CD4-positive, alpha-beta T cell (primary cell): ENCODE measurements at regions not wholly inside any gene's neighbourhood (a gene's known extent, or its start where the extent isn't known, plus 50 kb on each side); places are given as distances from the start of the nearest gene placed in this dataset.

Experiments used
- ATAC-seq: fragments of 200-7000 bp; cut with Tn5 transposase; one replicate; pipeline ENCODE4 v1.10.0; 2022; ENCODE audit warnings: mild to moderate bottlenecking; ENCODE audit not compliant: poor library complexity
- CTCF ChIA-PET: fragments of 350-600 bp; sonication (Branson Sonifier 250); formaldehyde crosslinking; loops from one replicate; lab custom pipeline; 2021; ENCODE audit warnings: antibody characterized with exemption, inconsistent platforms; lab: Charles Lee
- POLR2A ChIA-PET: fragments of 350-600 bp; sonication (Branson Sonifier 250); formaldehyde crosslinking; loops from one replicate; lab custom pipeline; 2021; ENCODE audit warnings: antibody characterized with exemption, inconsistent platforms; lab: Charles Lee
- DNase-seq, 14 experiments: peaks; one replicate each; pipeline ENCODE4 v3.0.0-alpha.2; 2013 to 2020; ENCODE audit warnings: mixed read lengths in 2 of 14
- H3K27ac ChIP-seq, 2 donors: one replicate each; pipeline versions ENCODE4 v1.5.1 to v1.7.0; 2013; ENCODE audit warnings: low read length in 2 of 2, low read depth in 1 of 2, mild to moderate bottlenecking in 1 of 2
- H3K27me3 ChIP-seq, 2 experiments: 1 replicate in 1 of 2; 2 replicates in 1 of 2; pipeline versions ENCODE4 v1.6.1 to v1.7.0; 2013; ENCODE audit warnings: low read length in 2 of 2, control low read depth in 1 of 2, mild to moderate bottlenecking in 1 of 2, moderate library complexity in 1 of 2; ENCODE audit not compliant: insufficient read depth in 2 of 2, control insufficient read depth in 1 of 2
- H3K36me3 ChIP-seq: one replicate; pipeline ENCODE4 v1.6.1; 2013; ENCODE audit warnings: low read length, control low read depth; ENCODE audit not compliant: insufficient read depth
- H3K4me1 ChIP-seq: one replicate; pipeline ENCODE4 v1.6.1; 2013; ENCODE audit warnings: low read length, control low read depth; ENCODE audit not compliant: insufficient read depth
- H3K4me3 ChIP-seq: one replicate; pipeline ENCODE4 v1.5.1; 2013; ENCODE audit warnings: mild to moderate bottlenecking, low read length, moderate library complexity
- H3K9me3 ChIP-seq, 2 experiments: 1 replicate in 1 of 2; 2 replicates in 1 of 2; pipeline versions ENCODE4 v1.6.1 to v1.7.0; 2013; ENCODE audit warnings: low read length in 2 of 2, mild to moderate bottlenecking in 2 of 2, control low read depth in 1 of 2, moderate library complexity in 1 of 2; ENCODE audit not compliant: control insufficient read depth in 1 of 2, insufficient read depth in 1 of 2
- H3K27ac Mint-ChIP-seq: one replicate; pipeline ENCODE4 v1.8.0; 2020; ENCODE audit warnings: mixed read lengths
- H3K27me3 Mint-ChIP-seq: one replicate; pipeline ENCODE4 v1.8.0; 2021; ENCODE audit warnings: mixed read lengths
- H3K36me3 Mint-ChIP-seq: one replicate; pipeline ENCODE4 v1.8.0; 2021; ENCODE audit warnings: low read depth, mixed read lengths
- H3K4me1 Mint-ChIP-seq: one replicate; pipeline ENCODE4 v1.8.0; 2021; ENCODE audit warnings: low read depth, mixed read lengths
- H3K4me3 Mint-ChIP-seq: one replicate; pipeline ENCODE4 v1.8.0; 2020; ENCODE audit warnings: mild to moderate bottlenecking, mixed read lengths
- H3K9me3 Mint-ChIP-seq: one replicate; pipeline ENCODE4 v1.8.0; 2020; ENCODE audit warnings: mixed read lengths
- CTCF ChIP-seq: fragments of 200-600 bp; IDR thresholded peaks from one replicate; pipeline ENCODE4 v1.8.0; 2022; ENCODE audit warnings: antibody characterized with exemption, mild to moderate bottlenecking
- intact Hi-C, 2 experiments: fragments of 100-400 bp; cut with DNase I in 1 of 2; cut with micrococcal nuclease in 1 of 2; formaldehyde crosslinking; loops; one replicate each; pipeline versions ENCODE4 v1.15.1 to v1.9.0; 2023 to 2025; cut with DNase I, micrococcal nuclease

- Mint-ChIP-seq H3K27ac (no peak overlapping the region), H3K4me3 (no peak overlapping the region), H3K36me3 (no peaks in the 10 kb centered on the region), H3K9me3 (peaks cover 4% of the 10 kb centered on the region), H3K27me3 (no peaks in the 10 kb centered on the region), H3K4me1 (no peaks in the 10 kb centered on the region)
- ATAC-seq = no peak
- DNase-seq = no peak
- intact Hi-C loops = no loop called here
- Histone ChIP-seq H3K4me3 (no peak overlapping the region), H3K36me3 (no peaks in the 10 kb centered on the region), H3K27me3 (no peaks in the 10 kb centered on the region), H3K4me1 (no peaks in the 10 kb centered on the region), H3K27ac (no peak overlapping the region), H3K9me3 (no peaks in the 10 kb centered on the region)
- ChIA-PET POLR2A (no interaction called here), CTCF (no interaction called here)
- TF ChIP-seq CTCF = no peak
Measured at GRCh38 chr5:144960296-144960695, 789.6 kb downstream of the KCTD16 start.

DNA sequence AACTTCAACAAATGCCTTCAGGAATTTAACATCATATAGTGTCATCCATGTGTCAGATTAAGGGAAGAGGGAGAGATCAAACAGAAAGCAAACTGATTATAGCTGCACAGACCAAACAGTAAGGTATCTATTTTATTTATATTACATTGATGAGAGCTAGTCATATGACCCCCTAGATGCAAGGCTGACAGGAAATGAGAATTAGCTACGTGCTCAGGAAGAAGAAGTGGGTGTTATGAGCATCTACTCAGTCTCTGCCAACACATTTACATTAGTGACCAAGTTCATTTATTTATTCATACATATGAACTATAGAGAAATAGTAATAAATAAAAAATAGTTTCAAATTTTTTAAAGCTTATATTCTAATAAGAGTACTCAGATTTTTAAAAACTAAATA is 787.3 kb downstream of the KCTD16 start:
- Mint-ChIP-seq H3K9me3 (peaks cover 7% of the 10 kb centered on the region), H3K4me1 (no peaks in the 10 kb centered on the region), H3K27ac (no peak overlapping the region), H3K36me3 (no peaks in the 10 kb centered on the region), H3K27me3 (no peaks in the 10 kb centered on the region), H3K4me3 (no peak overlapping the region)
- no peaks in the 10 kb centered on the region for H3K27me3 ChIP-seq
- POLR2A ChIA-PET = no interaction called here
- ATAC-seq (no peak), DNase-seq (no peak)
- intact Hi-C loops = no loop called here
- CTCF ChIA-PET = no interaction called here
- H3K27ac ChIP-seq = no peak overlapping the region
- TF ChIP-seq CTCF = no peak
- H3K4me1 ChIP-seq = no peaks in the 10 kb centered on the region
- H3K9me3 ChIP-seq = no peaks in the 10 kb centered on the region
- no peak overlapping the region for H3K4me3 ChIP-seq
- H3K36me3 ChIP-seq = no peaks in the 10 kb centered on the region

GRCh38 chr5:144950996-144951395 is 780.3 kb downstream of the KCTD16 start:
- Histone ChIP-seq H3K9me3 (no peaks in the 10 kb centered on the region), H3K4me1 (no peaks in the 10 kb centered on the region), H3K27me3 (no peaks in the 10 kb centered on the region), H3K36me3 (no peaks in the 10 kb centered on the region), H3K27ac (no peak overlapping the region), H3K4me3 (no peak overlapping the region)
- Mint-ChIP-seq H3K4me3 (no peak overlapping the region), H3K27me3 (no peaks in the 10 kb centered on the region), H3K27ac (no peak overlapping the region), H3K9me3 (peaks cover 10% of the 10 kb centered on the region), H3K36me3 (no peaks in the 10 kb centered on the region), H3K4me1 (no peaks in the 10 kb centered on the region)
- DNase-seq = no peak
- ChIA-PET POLR2A (no interaction called here), CTCF (no interaction called here)
- intact Hi-C loops = no loop called here
- no peak for ATAC-seq
- TF ChIP-seq CTCF = no peak
